K562 (cell line): ENCODE measurements at regions not wholly inside any gene's neighbourhood (a gene's known extent, or its start where the extent isn't known, plus 50 kb on each side); places are given as distances from the start of the nearest gene placed in this dataset.

ENCODE experiments used
- ATAC-seq: fragments of 200-7000 bp; cut with Tn5 transposase; 3 replicates; pipeline ENCODE4 v1.9.1; 2020; ENCODE audit warnings: moderate library complexity
- BruUV-seq: library from RNA; stranded (reverse); fragments of 400-500 nt; replicated peaks from 2 replicates; lab custom pipeline; 2021; lab: Mats Ljungman, UMichigan
- CTCF ChIA-PET: fragments of 300-600 bp; formaldehyde crosslinking; extraction: SDS; loops from one replicate; lab custom pipeline; 2021; ENCODE audit warnings: low intra/inter-chr PET ratio; lab: Yijun Ruan, JAX
- POLR2A ChIA-PET: fragments of 300-600, 350-650 bp; sonication (Branson Sonifier 250); formaldehyde crosslinking; extraction: SDS; loops from one replicate; lab custom pipeline; 2021; ENCODE audit warnings: antibody characterized with exemption, inconsistent platforms; lab: Yijun Ruan, JAX
- DNase-seq, 4 experiments: peaks; one replicate each; pipeline versions ENCODE4 v3.0.0 to v3.0.0-alpha.2; 2011 to 2018; ENCODE audit warnings: low spot score in 3 of 4, mixed read lengths in 3 of 4; ENCODE audit errors: extremely low read depth in 1 of 4
- FAIRE-seq: peaks from 2 replicates; lab custom pipeline; 2011; peaks lifted over from hg19 to GRCh38; lab: Jason Lieb, UNC
- H2AFZ ChIP-seq: 2 replicates; pipeline ENCODE4 v1.6.0; 2011; ENCODE audit warnings: low read depth, low read length, control low read depth, inconsistent platforms
- H3K27ac ChIP-seq: fragments of 200-600 bp; 3 replicates; pipeline ENCODE4 v1.8.0; 2011; ENCODE audit warnings: low read depth, mild to moderate bottlenecking, control low read depth, inconsistent platforms, low read length, moderate library complexity, mixed read lengths; ENCODE audit errors: extremely low read depth
- H3K27me3 ChIP-seq, 2 experiments: fragments of 300-600 bp in 1 of 2; 2 replicates in 1 of 2; 3 replicates in 1 of 2; pipeline versions ENCODE4 v1.6.0 to v1.8.0; 2011; ENCODE audit warnings: inconsistent platforms in 2 of 2, low read length in 2 of 2, mild to moderate bottlenecking in 1 of 2, mixed read lengths in 1 of 2, moderate library complexity in 1 of 2; ENCODE audit not compliant: control insufficient read depth in 2 of 2, insufficient read depth in 2 of 2
- H3K36me3 ChIP-seq: fragments of 300-600 bp; 3 replicates; pipeline ENCODE4 v1.8.0; 2011; ENCODE audit warnings: mild to moderate bottlenecking, low read length, inconsistent platforms; ENCODE audit not compliant: control insufficient read depth, insufficient read depth
- H3K4me1 ChIP-seq, 2 experiments: fragments of 200-600 bp in 1 of 2; replicated peaks in 1 of 2; 2 replicates in 1 of 2; 3 replicates in 1 of 2; pipeline versions ENCODE4 v1.5.1 to v1.8.0; 2011; ENCODE audit warnings: inconsistent platforms in 2 of 2, low read length in 2 of 2, mild to moderate bottlenecking in 1 of 2, mixed read lengths in 1 of 2, moderate library complexity in 1 of 2; ENCODE audit not compliant: control insufficient read depth in 2 of 2, insufficient read depth in 2 of 2
- H3K4me2 ChIP-seq: 2 replicates; pipeline ENCODE4 v1.6.1; 2011; ENCODE audit warnings: low read length, control low read depth, inconsistent platforms, mixed read lengths; ENCODE audit not compliant: insufficient read depth
- H3K4me3 ChIP-seq: fragments of 200-600 bp; sonication (generic), shearing (Covaris generic); 2 replicates; pipeline ENCODE4 v1.5.1; 2016; ENCODE audit warnings: control low read depth, inconsistent platforms
- H3K79me2 ChIP-seq: fragments of 200-600 bp; 3 replicates; pipeline ENCODE4 v1.8.0; 2011; ENCODE audit warnings: low read length, inconsistent platforms; ENCODE audit not compliant: control insufficient read depth, insufficient read depth
- H3K9ac ChIP-seq, 2 experiments: 2 replicates each; pipeline versions ENCODE4 v1.6.0 to v1.6.1; 2011; ENCODE audit warnings: low read depth in 2 of 2, low read length in 2 of 2, control low read depth in 1 of 2, inconsistent platforms in 1 of 2, mild to moderate bottlenecking in 1 of 2, mixed read lengths in 1 of 2; ENCODE audit not compliant: insufficient read depth in 1 of 2
- H3K9me1 ChIP-seq: one replicate; pipeline ENCODE4 v1.6.0; 2011; ENCODE audit warnings: inconsistent platforms, mild to moderate bottlenecking, low read length, moderate library complexity; ENCODE audit not compliant: control insufficient read depth, insufficient read depth
- H3K9me3 ChIP-seq: replicated peaks from 2 replicates; pipeline ENCODE4 v1.5.1; 2011; ENCODE audit warnings: low read depth, low read length, inconsistent platforms; ENCODE audit not compliant: control insufficient read depth, insufficient read depth
- H4K20me1 ChIP-seq: replicated peaks from 2 replicates; pipeline ENCODE4 v1.6.1; 2011; ENCODE audit warnings: low read length, inconsistent platforms, mixed read lengths; ENCODE audit not compliant: control insufficient read depth, insufficient read depth
- CBFA2T3 ChIP-seq: fragments of 450-650 bp; IDR thresholded peaks from 2 replicates; pipeline ENCODE4 v1.6.1; 2017
- GATAD2B ChIP-seq: fragments of 450-650 bp; IDR thresholded peaks from 2 replicates; pipeline ENCODE4 v1.6.1; 2017; ENCODE audit warnings: mild to moderate bottlenecking, borderline replicate concordance
- JUN ChIP-seq, 2 experiments: sonication (generic) in 1 of 2; formaldehyde crosslinking in 1 of 2; IDR thresholded peaks; 2 replicates each; pipeline versions ENCODE4 v1.6.1 to v1.8.0; 2012 to 2022; ENCODE audit warnings: borderline replicate concordance in 2 of 2, mild to moderate bottlenecking in 2 of 2, improper control_type of control experiment in 1 of 2, low read depth in 1 of 2, low read length in 1 of 2, missing genetic modification reagents in 1 of 2
- MAFG ChIP-seq: fragments of 450-650 bp; conservative IDR thresholded peaks from 2 replicates; pipeline ENCODE4 v1.6.1; 2016; ENCODE audit warnings: missing genetic modification characterization, missing compliant biosample characterization
- NCOA4 ChIP-seq: fragments of 450-650 bp; IDR thresholded peaks from 2 replicates; pipeline ENCODE4 v1.6.1; 2018; ENCODE audit warnings: mild to moderate bottlenecking; ENCODE audit not compliant: partially characterized antibody
- NFATC3 ChIP-seq: fragments of 450-650 bp; IDR thresholded peaks from 2 replicates; pipeline ENCODE4 v1.6.1; 2017; ENCODE audit warnings: mild to moderate bottlenecking
- PML ChIP-seq: IDR thresholded peaks from 2 replicates; pipeline ENCODE4 v1.6.1; 2012; ENCODE audit warnings: low read length, inconsistent platforms
- POLR2A ChIP-seq: fragments of 450-650 bp; conservative IDR thresholded peaks from 2 replicates; pipeline ENCODE4 v1.6.1; 2016
- POLR2AphosphoS2 ChIP-seq: IDR thresholded peaks from 2 replicates; pipeline ENCODE4 v1.6.1; 2012; ENCODE audit warnings: low read length, improper control_type of control experiment
- SAFB2 ChIP-seq: fragments of 200-400 bp; formaldehyde crosslinking; IDR thresholded peaks from 2 replicates; pipeline ENCODE4 v1.6.1; 2018; ENCODE audit warnings: borderline replicate concordance, low read length, low read depth, moderate library complexity; ENCODE audit not compliant: severe bottlenecking
- SP1 ChIP-seq: sonication (generic); formaldehyde crosslinking; IDR thresholded peaks from 2 replicates; pipeline ENCODE4 v1.8.1; 2022; ENCODE audit warnings: mild to moderate bottlenecking, missing genetic modification reagents
- SRSF3 ChIP-seq: fragments of 200-400 bp; formaldehyde crosslinking; IDR thresholded peaks from 2 replicates; pipeline ENCODE4 v1.6.1; 2016; ENCODE audit warnings: mild to moderate bottlenecking, low read length, moderate library complexity; ENCODE audit not compliant: insufficient read depth
- TBP ChIP-seq: optimal IDR thresholded peaks from 2 replicates; pipeline ENCODE3; 2011; ENCODE audit warnings: low read depth, low read length, improper control_type of control experiment
- TRIM28 ChIP-seq: fragments of 450-650 bp; IDR thresholded peaks from 2 replicates; pipeline ENCODE4 v1.6.1; 2017
- ZBTB17 ChIP-seq: fragments of 450-650 bp; formaldehyde crosslinking; IDR thresholded peaks from 2 replicates; pipeline ENCODE4 v1.4.0; 2020; ENCODE audit warnings: mild to moderate bottlenecking
- ZC3H11A ChIP-seq: IDR thresholded peaks from 2 replicates; pipeline ENCODE4 v1.6.1; 2012; ENCODE audit warnings: low read depth, low read length, improper control_type of control experiment
- ZNF197 ChIP-seq: fragments of 200-800 bp; sonication (Bioruptor generic); IDR thresholded peaks from 2 replicates; pipeline ENCODE4 v1.6.1; 2016; ENCODE audit warnings: low read depth, missing genetic modification characterization, missing compliant biosample characterization
- WGBS: fragments of 100-300 bp; shearing (Covaris generic); methylation state at CpG from one replicate; pipeline ENCODE4 v1.1.6; 2016; ENCODE audit warnings: low coverage, mixed read lengths; ENCODE audit not compliant: insufficient coverage; ENCODE audit errors: missing lambda C conversion rate; 5-methylcytosine and 5-hydroxymethylcytosine counted together
- in situ Hi-C: fragments of 300-500 bp; cut with MboI; formaldehyde crosslinking; loops from 4 replicates; pipeline ENCODE4 v1.15.0; 2018; ENCODE audit warnings: inconsistent platforms, mixed read lengths
- intact Hi-C: fragments of 100-400 bp; cut with micrococcal nuclease; formaldehyde crosslinking; loops from 2 replicates; pipeline ENCODE4 v1.14.2; 2022
- TF ChIP-seq, protein P1 (sequence below): fragments of 450-650 bp; IDR thresholded peaks from 2 replicates; pipeline ENCODE4 v1.6.1; 2016; ENCODE audit warnings: missing biosample characterization, missing genetic modification characterization
- TF ChIP-seq, protein P2 (sequence below): fragments of 250-450 bp; sonication (Bioruptor Pico); IDR thresholded peaks from 2 replicates; pipeline ENCODE4 v1.9.0; 2021; ENCODE audit warnings: mild to moderate bottlenecking
- TF ChIP-seq, protein P3 (sequence below): fragments of 250-450 bp; sonication (Bioruptor Pico); IDR thresholded peaks from 2 replicates; pipeline ENCODE4 v1.5.0; 2020; ENCODE audit warnings: mild to moderate bottlenecking

DNA sequence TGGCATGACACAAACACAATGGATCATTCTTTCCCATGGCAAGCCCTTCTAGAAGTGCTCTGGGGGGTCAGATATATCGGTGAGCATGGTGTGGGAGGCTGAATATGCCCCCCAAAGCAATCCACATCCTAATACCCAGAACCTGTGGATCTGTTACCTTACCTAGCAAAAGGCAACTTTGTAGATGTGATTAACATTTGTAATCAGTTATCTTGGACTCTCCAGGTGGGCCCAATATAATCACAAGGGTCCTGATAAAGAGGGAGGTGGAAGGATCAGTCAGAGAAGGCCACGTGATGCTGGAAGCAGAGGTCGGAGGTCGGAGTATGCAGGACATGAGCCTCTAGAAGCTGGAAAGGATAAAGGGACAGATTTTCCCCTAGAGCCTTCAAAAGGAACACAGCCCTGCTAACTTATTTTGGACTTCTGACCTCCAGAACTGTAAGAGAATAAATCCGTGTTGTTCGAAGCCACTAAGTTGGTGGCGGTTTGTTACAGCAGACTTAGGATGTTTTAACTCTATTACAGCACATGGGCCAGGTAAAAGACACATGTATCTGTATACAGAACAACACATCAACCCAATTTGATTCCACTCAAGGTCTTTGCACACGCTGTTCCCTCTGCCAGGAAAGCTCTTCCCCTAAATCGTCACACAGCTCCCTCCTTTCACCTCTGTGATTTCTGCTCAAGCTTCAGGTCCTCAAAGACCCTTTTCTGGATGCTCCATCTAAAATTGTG, 115.3 kb downstream of the NOG start:
- Histone ChIP-seq H3K4me2 (no peak overlapping the region), H3K9me1 (no peaks in the 10 kb centered on the region), H3K4me3 (no peak overlapping the region), H2AFZ (no peak overlapping the region), H3K27me3 (peaks cover 8 to 26% of the 10 kb centered on the region in 2 experiments), H4K20me1 (no peaks in the 10 kb centered on the region; the same call in 1 of the 2 replicates)
- intact Hi-C loops: no loop called here
- in situ Hi-C loops: no loop called here
- WGBS: 2% methylated on average over 9 of the region's 9 CpGs
- TF ChIP-seq NCOA4 (no peak), POLR2AphosphoS2 (no peak), TRIM28 (no peak), CBFA2T3 (no peak), ZBTB17 (CRISPR knock-in tag) (no peak), SRSF3 (no peak), SP1 (no peak), MAFG (tag) (no peak), GATAD2B (no peak), POLR2A (no peak), ZC3H11A (no peak), SAFB2 (no peak), ZNF197 (no peak), TBP (no peak), NFATC3 (no peak), JUN (IDR thresholded peaks at IDR 0.05; ENCODE audit: borderline replicate concordance, low read depth, low read length) (no peak), JUN (CRISPR knock-in tag; IDR thresholded peaks at IDR 0.05; ENCODE audit: borderline replicate concordance) (no peak), PML (no peak)
- TF ChIP-seq, protein P1, sequence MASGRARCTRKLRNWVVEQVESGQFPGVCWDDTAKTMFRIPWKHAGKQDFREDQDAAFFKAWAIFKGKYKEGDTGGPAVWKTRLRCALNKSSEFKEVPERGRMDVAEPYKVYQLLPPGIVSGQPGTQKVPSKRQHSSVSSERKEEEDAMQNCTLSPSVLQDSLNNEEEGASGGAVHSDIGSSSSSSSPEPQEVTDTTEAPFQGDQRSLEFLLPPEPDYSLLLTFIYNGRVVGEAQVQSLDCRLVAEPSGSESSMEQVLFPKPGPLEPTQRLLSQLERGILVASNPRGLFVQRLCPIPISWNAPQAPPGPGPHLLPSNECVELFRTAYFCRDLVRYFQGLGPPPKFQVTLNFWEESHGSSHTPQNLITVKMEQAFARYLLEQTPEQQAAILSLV (tag): no peak
- TF ChIP-seq, protein P2, sequence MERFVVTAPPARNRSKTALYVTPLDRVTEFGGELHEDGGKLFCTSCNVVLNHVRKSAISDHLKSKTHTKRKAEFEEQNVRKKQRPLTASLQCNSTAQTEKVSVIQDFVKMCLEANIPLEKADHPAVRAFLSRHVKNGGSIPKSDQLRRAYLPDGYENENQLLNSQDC: no peak
- TF ChIP-seq, protein P3, sequence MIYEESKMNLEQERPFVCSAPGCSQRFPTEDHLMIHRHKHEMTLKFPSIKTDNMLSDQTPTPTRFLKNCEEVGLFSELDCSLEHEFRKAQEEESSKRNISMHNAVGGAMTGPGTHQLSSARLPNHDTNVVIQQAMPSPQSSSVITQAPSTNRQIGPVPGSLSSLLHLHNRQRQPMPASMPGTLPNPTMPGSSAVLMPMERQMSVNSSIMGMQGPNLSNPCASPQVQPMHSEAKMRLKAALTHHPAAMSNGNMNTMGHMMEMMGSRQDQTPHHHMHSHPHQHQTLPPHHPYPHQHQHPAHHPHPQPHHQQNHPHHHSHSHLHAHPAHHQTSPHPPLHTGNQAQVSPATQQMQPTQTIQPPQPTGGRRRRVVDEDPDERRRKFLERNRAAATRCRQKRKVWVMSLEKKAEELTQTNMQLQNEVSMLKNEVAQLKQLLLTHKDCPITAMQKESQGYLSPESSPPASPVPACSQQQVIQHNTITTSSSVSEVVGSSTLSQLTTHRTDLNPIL (CRISPR knock-in tag): no peak
- TF ChIP-seq, all 486 proteins: peak for 0
- Histone ChIP-seq H3K79me2 (no peaks in the 10 kb centered on the region), H3K27ac (no peak overlapping the region), H3K36me3 (no peaks in the 10 kb centered on the region), H3K9ac (no peak overlapping the region), H3K9me3 (no peaks in the 10 kb centered on the region), H3K4me1 (no peaks in the 10 kb centered on the region)
- no TSS peak for BruUV-seq
- DNase-seq: no peak
- ChIA-PET CTCF (no interaction called here), POLR2A (no interaction called here)
- FAIRE-seq: no peak
- no peak for ATAC-seq
